H9 (cell line): ENCODE measurements at regions not wholly inside any gene's neighbourhood (a gene's known extent, or its start where the extent isn't known, plus 50 kb on each side); places are given as distances from the start of the nearest gene placed in this dataset.

Source experiments
- DNase-seq: peaks from one replicate; pipeline ENCODE4 v3.0.0-alpha.2; 2017
- H2AFZ ChIP-seq: one replicate; pipeline ENCODE4 v1.6.1; 2013; ENCODE audit warnings: mild to moderate bottlenecking, low read length, control low read depth, moderate library complexity
- H2AK5ac ChIP-seq: 2 replicates; pipeline ENCODE4 v1.6.1; 2013; ENCODE audit warnings: low read length, control low read depth, mixed read lengths; ENCODE audit not compliant: insufficient read length
- H2BK120ac ChIP-seq: one replicate; pipeline ENCODE4 v1.6.1; 2013; ENCODE audit warnings: low read depth, mild to moderate bottlenecking, low read length, control low read depth, inconsistent platforms; ENCODE audit not compliant: poor library complexity, severe bottlenecking
- H2BK12ac ChIP-seq: 2 replicates; pipeline ENCODE4 v1.6.1; 2013; ENCODE audit warnings: low read length, control low read depth, mixed read lengths, low read depth; ENCODE audit not compliant: insufficient read length
- H2BK15ac ChIP-seq: 2 replicates; pipeline ENCODE4 v1.6.1; 2013; ENCODE audit warnings: low read depth, low read length, control low read depth
- H2BK20ac ChIP-seq: one replicate; pipeline ENCODE4 v1.6.1; 2013; ENCODE audit warnings: low read depth, mild to moderate bottlenecking, low read length, control low read depth, inconsistent platforms; ENCODE audit not compliant: poor library complexity, severe bottlenecking
- H2BK5ac ChIP-seq: 2 replicates; pipeline ENCODE4 v1.6.1; 2013; ENCODE audit warnings: low read length, control low read depth, mixed read lengths; ENCODE audit not compliant: insufficient read length
- H3K14ac ChIP-seq: 2 replicates; pipeline ENCODE4 v1.6.1; 2013; ENCODE audit warnings: low read length, control low read depth; ENCODE audit not compliant: insufficient read depth
- H3K18ac ChIP-seq: 2 replicates; pipeline ENCODE4 v1.6.1; 2013; ENCODE audit warnings: low read depth, mild to moderate bottlenecking, mixed read lengths, low read length, control low read depth; ENCODE audit not compliant: insufficient read length
- H3K23ac ChIP-seq: 2 replicates; pipeline ENCODE4 v1.6.1; 2013; ENCODE audit warnings: low read length, control low read depth, mixed read lengths, low read depth; ENCODE audit not compliant: insufficient read length
- H3K23me2 ChIP-seq: 2 replicates; pipeline ENCODE4 v1.6.1; 2013; ENCODE audit warnings: low read depth, mild to moderate bottlenecking, mixed read lengths, low read length, control low read depth; ENCODE audit not compliant: insufficient read length, poor library complexity, severe bottlenecking
- H3K27ac ChIP-seq: 2 replicates; pipeline ENCODE4 v1.5.1; 2013; ENCODE audit warnings: low read length, control low read depth, mixed read lengths, low read depth; ENCODE audit not compliant: insufficient read length
- H3K27me3 ChIP-seq: 2 replicates; pipeline ENCODE4 v1.6.1; 2013; ENCODE audit warnings: low read length, control low read depth, inconsistent platforms; ENCODE audit not compliant: insufficient read depth
- H3K4ac ChIP-seq: 2 replicates; pipeline ENCODE4 v1.6.1; 2013; ENCODE audit warnings: low read depth, mild to moderate bottlenecking, control low read depth, inconsistent platforms, low read length, moderate library complexity
- H3K4me1 ChIP-seq: 2 replicates; pipeline ENCODE4 v1.6.1; 2013; ENCODE audit warnings: low read length, control low read depth, inconsistent platforms; ENCODE audit not compliant: insufficient read depth
- H3K4me2 ChIP-seq: 2 replicates; pipeline ENCODE4 v1.6.1; 2013; ENCODE audit warnings: low read length, control low read depth, mixed read lengths; ENCODE audit not compliant: insufficient read length, insufficient read depth
- H3K56ac ChIP-seq: 2 replicates; pipeline ENCODE4 v1.6.1; 2013; ENCODE audit warnings: low read depth, mild to moderate bottlenecking, mixed read lengths, low read length, control low read depth; ENCODE audit not compliant: insufficient read length
- H3K79me1 ChIP-seq: 2 replicates; pipeline ENCODE4 v1.6.1; 2013; ENCODE audit warnings: low read depth, mild to moderate bottlenecking, moderate library complexity, low read length, control low read depth, inconsistent platforms; ENCODE audit not compliant: insufficient read depth, poor library complexity, severe bottlenecking
- H3K79me2 ChIP-seq: 2 replicates; pipeline ENCODE4 v1.6.1; 2013; ENCODE audit warnings: low read length, control low read depth, inconsistent platforms; ENCODE audit not compliant: insufficient read depth
- H3K9ac ChIP-seq: 2 replicates; pipeline ENCODE4 v1.6.1; 2013; ENCODE audit warnings: low read length, control low read depth, mixed read lengths; ENCODE audit not compliant: insufficient read length; ENCODE audit errors: extremely low read depth
- H3K9me3 ChIP-seq: one replicate; pipeline ENCODE4 v1.6.1; 2013; ENCODE audit warnings: low read depth, low read length, inconsistent platforms; ENCODE audit not compliant: control insufficient read depth
- H3T11ph ChIP-seq: one replicate; pipeline ENCODE4 v1.6.1; 2013; ENCODE audit warnings: mild to moderate bottlenecking, low read length, control low read depth, inconsistent platforms
- H4K20me1 ChIP-seq: one replicate; pipeline ENCODE4 v1.6.1; 2013; ENCODE audit not compliant: control insufficient read depth, insufficient read length, insufficient read depth
- H4K5ac ChIP-seq: 2 replicates; pipeline ENCODE4 v1.6.1; 2013; ENCODE audit warnings: low read depth, mild to moderate bottlenecking, mixed read lengths, low read length, control low read depth; ENCODE audit not compliant: insufficient read length
- H4K8ac ChIP-seq: replicated peaks from 2 replicates; pipeline ENCODE4 v1.6.1; 2013; ENCODE audit warnings: low read length, control low read depth, mixed read lengths, low read depth; ENCODE audit not compliant: insufficient read length
- H4K91ac ChIP-seq: 2 replicates; pipeline ENCODE4 v1.6.1; 2013; ENCODE audit warnings: low read depth, mild to moderate bottlenecking, moderate library complexity, mixed read lengths, low read length, control low read depth; ENCODE audit not compliant: insufficient read length
- H3K27ac Mint-ChIP-seq, 3 experiments: 2 replicates in 2 of 3; 3 replicates in 1 of 3; pipeline ENCODE4 v1.8.0; 2020 to 2021; ENCODE audit warnings: mixed read lengths in 3 of 3, mild to moderate bottlenecking in 1 of 3, moderate library complexity in 1 of 3
- H3K27me3 Mint-ChIP-seq: 2 replicates; pipeline ENCODE4 v1.8.0; 2021; ENCODE audit warnings: low read depth, mild to moderate bottlenecking, moderate library complexity, mixed read lengths
- H3K36me3 Mint-ChIP-seq, 3 experiments: 2 replicates in 2 of 3; 3 replicates in 1 of 3; pipeline ENCODE4 v1.8.0; 2020 to 2021; ENCODE audit warnings: low read depth in 3 of 3, mixed read lengths in 3 of 3; ENCODE audit not compliant: insufficient read depth in 1 of 3
- H3K4me1 Mint-ChIP-seq, 2 experiments: 2 replicates each; pipeline ENCODE4 v1.8.0; 2020; ENCODE audit warnings: mixed read lengths in 2 of 2
- H3K4me3 Mint-ChIP-seq, 2 experiments: 2 replicates in 1 of 2; 3 replicates in 1 of 2; pipeline ENCODE4 v1.8.0; 2020 to 2021; ENCODE audit warnings: mild to moderate bottlenecking in 2 of 2, mixed read lengths in 2 of 2, moderate library complexity in 1 of 2
- H3K9me3 Mint-ChIP-seq, 2 experiments: 2 replicates in 1 of 2; 3 replicates in 1 of 2; pipeline ENCODE4 v1.8.0; 2020; ENCODE audit warnings: mild to moderate bottlenecking in 2 of 2, mixed read lengths in 2 of 2, moderate library complexity in 1 of 2
- WGBS: extraction: QIAGEN DNeasy Blood & Tissue Kit; methylation state at CpG from one replicate; pipeline ENCODE4 v1.1.7; 2013; ENCODE audit warnings: missing lambda C conversion rate, low lambda C conversion rate, mixed read lengths; ENCODE audit not compliant: insufficient read length; ENCODE audit errors: extremely low coverage; 5-methylcytosine and 5-hydroxymethylcytosine counted together
- TF ChIP-seq, protein P1 (sequence below): fragments of 200-600 bp; sonication (generic); conservative IDR thresholded peaks from 3 replicates; pipeline ENCODE4 v1.8.0; 2021; ENCODE audit warnings: antibody characterized with exemption, mild to moderate bottlenecking

DNA sequence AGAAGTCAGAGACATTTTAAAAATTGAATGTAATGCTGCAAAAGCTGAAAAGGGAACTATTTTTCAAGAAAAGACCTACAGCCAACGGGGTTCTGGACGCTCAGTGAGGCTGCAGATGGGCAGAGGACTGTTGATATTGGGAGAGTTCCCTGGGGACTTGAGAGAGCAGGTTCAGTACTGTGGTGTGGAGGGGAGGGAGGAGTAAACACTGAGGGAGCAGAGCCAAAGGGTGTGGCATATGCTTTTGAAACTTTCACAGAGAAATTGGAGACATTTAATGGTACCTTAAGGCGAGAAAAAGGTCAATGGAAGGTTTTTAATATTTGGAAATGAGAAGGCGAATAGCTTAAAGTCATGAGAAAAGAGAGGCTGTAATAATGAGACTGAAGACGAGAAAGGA, 62.2 kb upstream of the GPM6A start:
- Histone ChIP-seq H2BK5ac (no peak overlapping the region), H3K9me3 (no peaks in the 10 kb centered on the region), H2BK20ac (no peak overlapping the region), H2BK15ac (no peak overlapping the region), H3K4ac (no peak overlapping the region), H3K27me3 (no peaks in the 10 kb centered on the region), H4K8ac (no peak overlapping the region), H4K20me1 (no peaks in the 10 kb centered on the region), H2AFZ (no peak overlapping the region), H3K9ac (no peak overlapping the region), H3K23me2 (no peaks in the 10 kb centered on the region), H2BK120ac (no peak overlapping the region), H3K14ac (no peak overlapping the region), H3K27ac (no peak overlapping the region), H3K79me1 (no peaks in the 10 kb centered on the region), H3K23ac (no peak overlapping the region), H3K4me1 (no peaks in the 10 kb centered on the region), H3K4me2 (no peak overlapping the region), H3T11ph (no peak overlapping the region), H4K5ac (no peak overlapping the region), H3K56ac (no peak overlapping the region), H4K91ac (no peak overlapping the region), H2AK5ac (no peak overlapping the region), H3K79me2 (no peaks in the 10 kb centered on the region), H3K18ac (no peak overlapping the region), H2BK12ac (no peak overlapping the region)
- H3K27me3 Mint-ChIP-seq, result no peaks in the 10 kb centered on the region
- DNase-seq, result no peak
- H3K4me1 Mint-ChIP-seq, result no peaks in the 10 kb centered on the region
- peaks cover 3 to 7% of the 10 kb centered on the region in 2 experiments; a peak in 3 of 5 replicates for H3K9me3 Mint-ChIP-seq
- 100% methylated on average over 3 of the region's 5 CpGs for WGBS
- peaks cover 0 to 5% (median 2%) of the 10 kb centered on the region in 3 experiments; a peak in 2 of 7 replicates for H3K36me3 Mint-ChIP-seq
- H3K27ac Mint-ChIP-seq, result no peak overlapping the region
- no peak overlapping the region for H3K4me3 Mint-ChIP-seq
- TF ChIP-seq, protein P1, sequence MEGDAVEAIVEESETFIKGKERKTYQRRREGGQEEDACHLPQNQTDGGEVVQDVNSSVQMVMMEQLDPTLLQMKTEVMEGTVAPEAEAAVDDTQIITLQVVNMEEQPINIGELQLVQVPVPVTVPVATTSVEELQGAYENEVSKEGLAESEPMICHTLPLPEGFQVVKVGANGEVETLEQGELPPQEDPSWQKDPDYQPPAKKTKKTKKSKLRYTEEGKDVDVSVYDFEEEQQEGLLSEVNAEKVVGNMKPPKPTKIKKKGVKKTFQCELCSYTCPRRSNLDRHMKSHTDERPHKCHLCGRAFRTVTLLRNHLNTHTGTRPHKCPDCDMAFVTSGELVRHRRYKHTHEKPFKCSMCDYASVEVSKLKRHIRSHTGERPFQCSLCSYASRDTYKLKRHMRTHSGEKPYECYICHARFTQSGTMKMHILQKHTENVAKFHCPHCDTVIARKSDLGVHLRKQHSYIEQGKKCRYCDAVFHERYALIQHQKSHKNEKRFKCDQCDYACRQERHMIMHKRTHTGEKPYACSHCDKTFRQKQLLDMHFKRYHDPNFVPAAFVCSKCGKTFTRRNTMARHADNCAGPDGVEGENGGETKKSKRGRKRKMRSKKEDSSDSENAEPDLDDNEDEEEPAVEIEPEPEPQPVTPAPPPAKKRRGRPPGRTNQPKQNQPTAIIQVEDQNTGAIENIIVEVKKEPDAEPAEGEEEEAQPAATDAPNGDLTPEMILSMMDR, result no peak
